HL-60 (cell line): ENCODE measurements at regions not wholly inside any gene's neighbourhood (a gene's known extent, or its start where the extent isn't known, plus 50 kb on each side); places are given as distances from the start of the nearest gene placed in this dataset.

Source experiments
- CTCF ChIP-seq: IDR thresholded peaks from one replicate; pipeline ENCODE4 v1.5.1; 2011; ENCODE audit warnings: low read length, control low read depth, inconsistent platforms; ENCODE audit not compliant: insufficient read depth
- GABPA ChIP-seq: IDR thresholded peaks from 2 replicates; pipeline ENCODE4 v1.6.1; 2012; ENCODE audit warnings: low read depth
- POLR2AphosphoS5 ChIP-seq: IDR thresholded peaks from 2 replicates; pipeline ENCODE4 v1.6.1; 2012; ENCODE audit warnings: low read depth
- SPI1 ChIP-seq: IDR thresholded peaks from 2 replicates; pipeline ENCODE4 v1.6.1; 2012; ENCODE audit warnings: low read depth, mild to moderate bottlenecking, borderline replicate concordance
- TF ChIP-seq, protein P1 (sequence below): IDR thresholded peaks from 2 replicates; pipeline ENCODE4 v1.6.1; 2012; ENCODE audit warnings: low read depth; ENCODE audit not compliant: insufficient replicate concordance

DNA sequence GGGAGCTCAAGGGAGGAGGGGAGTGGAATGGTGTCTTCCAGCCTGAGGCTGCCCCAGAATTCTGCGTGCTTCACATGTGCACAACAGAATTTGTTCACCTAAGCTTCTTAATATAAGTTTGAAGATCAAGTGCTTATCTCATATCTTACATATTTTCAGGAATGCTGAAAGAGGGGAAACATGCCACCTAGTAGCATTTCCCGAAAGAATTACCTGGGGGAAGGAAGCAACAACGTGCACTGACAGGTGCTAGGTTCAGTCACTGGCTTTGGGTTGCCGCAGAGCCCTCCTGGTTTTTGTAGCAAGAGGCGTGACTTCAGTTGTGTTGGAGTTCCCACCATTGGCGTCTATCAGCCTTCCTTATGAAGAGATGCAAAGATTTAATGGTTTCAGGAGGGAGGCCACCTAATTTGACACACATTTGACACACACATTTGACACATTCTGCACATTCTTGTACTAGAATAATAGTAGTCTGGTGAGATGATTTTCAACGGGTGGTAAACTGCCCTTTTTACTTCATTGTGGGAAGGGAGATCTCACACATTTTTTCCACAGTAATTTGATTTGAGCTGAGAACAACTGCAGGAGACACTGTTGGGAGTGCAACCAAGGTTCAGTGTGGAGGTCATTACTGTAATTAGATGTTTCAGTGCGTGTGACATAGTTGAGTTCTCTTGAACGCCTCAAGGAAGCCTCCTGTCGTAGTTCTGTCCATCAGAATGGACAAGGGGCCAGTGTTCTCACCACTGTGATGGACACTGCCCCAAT, 481.3 kb downstream of the CCDC171 start:
- TF ChIP-seq CTCF (no peak), POLR2AphosphoS5 (no peak), SPI1 (no peak), GABPA (no peak)
- TF ChIP-seq, protein P1, sequence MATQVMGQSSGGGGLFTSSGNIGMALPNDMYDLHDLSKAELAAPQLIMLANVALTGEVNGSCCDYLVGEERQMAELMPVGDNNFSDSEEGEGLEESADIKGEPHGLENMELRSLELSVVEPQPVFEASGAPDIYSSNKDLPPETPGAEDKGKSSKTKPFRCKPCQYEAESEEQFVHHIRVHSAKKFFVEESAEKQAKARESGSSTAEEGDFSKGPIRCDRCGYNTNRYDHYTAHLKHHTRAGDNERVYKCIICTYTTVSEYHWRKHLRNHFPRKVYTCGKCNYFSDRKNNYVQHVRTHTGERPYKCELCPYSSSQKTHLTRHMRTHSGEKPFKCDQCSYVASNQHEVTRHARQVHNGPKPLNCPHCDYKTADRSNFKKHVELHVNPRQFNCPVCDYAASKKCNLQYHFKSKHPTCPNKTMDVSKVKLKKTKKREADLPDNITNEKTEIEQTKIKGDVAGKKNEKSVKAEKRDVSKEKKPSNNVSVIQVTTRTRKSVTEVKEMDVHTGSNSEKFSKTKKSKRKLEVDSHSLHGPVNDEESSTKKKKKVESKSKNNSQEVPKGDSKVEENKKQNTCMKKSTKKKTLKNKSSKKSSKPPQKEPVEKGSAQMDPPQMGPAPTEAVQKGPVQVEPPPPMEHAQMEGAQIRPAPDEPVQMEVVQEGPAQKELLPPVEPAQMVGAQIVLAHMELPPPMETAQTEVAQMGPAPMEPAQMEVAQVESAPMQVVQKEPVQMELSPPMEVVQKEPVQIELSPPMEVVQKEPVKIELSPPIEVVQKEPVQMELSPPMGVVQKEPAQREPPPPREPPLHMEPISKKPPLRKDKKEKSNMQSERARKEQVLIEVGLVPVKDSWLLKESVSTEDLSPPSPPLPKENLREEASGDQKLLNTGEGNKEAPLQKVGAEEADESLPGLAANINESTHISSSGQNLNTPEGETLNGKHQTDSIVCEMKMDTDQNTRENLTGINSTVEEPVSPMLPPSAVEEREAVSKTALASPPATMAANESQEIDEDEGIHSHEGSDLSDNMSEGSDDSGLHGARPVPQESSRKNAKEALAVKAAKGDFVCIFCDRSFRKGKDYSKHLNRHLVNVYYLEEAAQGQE, result no peak
